Esophagus muscularis mucosa (tissue), 4 donors: ENCODE measurements at regions not wholly inside any gene's neighbourhood (a gene's known extent, or its start where the extent isn't known, plus 50 kb on each side); places are given as distances from the start of the nearest gene placed in this dataset.

Source experiments
- EP300 ChIP-seq: sonication (generic); formaldehyde crosslinking; IDR thresholded peaks from one replicate; pipeline ENCODE4 v1.6.1; 2017; ENCODE audit warnings: antibody characterized with exemption
- POLR2AphosphoS5 ChIP-seq, 2 donors: sonication (generic); formaldehyde crosslinking; IDR thresholded peaks; one replicate each; pipeline ENCODE4 v1.6.1; 2017; ENCODE audit warnings: antibody characterized with exemption in 2 of 2
- TF ChIP-seq, protein P1 (sequence below), 3 experiments: fragments of 200-600 bp in 2 of 3; fragments of 450-650 bp in 1 of 3; sonication (generic) in 2 of 3; IDR thresholded peaks; one replicate each; pipeline ENCODE4 v1.5.1; 2017 to 2019; ENCODE audit warnings: antibody characterized with exemption in 3 of 3, mild to moderate bottlenecking in 2 of 3, moderate library complexity in 1 of 3

DNA sequence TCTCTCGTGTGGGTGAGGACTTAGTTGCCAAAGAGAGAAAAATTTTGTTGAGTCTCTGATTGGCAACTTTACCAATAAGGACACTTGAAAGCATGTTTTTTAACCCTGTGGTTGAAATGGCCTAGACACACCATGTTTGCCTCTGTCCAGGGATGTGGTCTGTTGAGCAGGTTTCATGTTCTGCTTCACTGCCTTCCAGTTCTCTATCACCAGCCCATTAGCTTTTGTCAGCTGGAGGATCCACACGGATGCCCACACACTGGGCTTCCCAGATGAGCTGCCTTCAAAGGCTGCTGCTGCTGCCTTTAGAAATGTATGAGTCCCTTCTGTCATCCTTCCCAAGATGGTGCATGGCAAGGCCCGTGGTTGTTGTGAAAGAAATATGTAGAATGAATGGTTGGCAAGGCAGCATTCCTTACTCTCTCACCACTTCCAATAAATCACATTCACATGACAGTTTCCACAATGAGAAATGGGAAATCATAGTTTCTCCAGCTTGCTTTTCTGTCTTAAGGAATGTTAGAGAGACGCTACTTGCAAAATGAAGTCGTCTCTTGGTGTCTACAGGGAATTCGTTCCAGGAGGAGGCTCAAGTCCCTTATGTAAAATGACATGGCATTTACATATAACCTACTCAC lies 108.2 kb upstream of the SLC35F3 start:
- TF ChIP-seq, protein P1, sequence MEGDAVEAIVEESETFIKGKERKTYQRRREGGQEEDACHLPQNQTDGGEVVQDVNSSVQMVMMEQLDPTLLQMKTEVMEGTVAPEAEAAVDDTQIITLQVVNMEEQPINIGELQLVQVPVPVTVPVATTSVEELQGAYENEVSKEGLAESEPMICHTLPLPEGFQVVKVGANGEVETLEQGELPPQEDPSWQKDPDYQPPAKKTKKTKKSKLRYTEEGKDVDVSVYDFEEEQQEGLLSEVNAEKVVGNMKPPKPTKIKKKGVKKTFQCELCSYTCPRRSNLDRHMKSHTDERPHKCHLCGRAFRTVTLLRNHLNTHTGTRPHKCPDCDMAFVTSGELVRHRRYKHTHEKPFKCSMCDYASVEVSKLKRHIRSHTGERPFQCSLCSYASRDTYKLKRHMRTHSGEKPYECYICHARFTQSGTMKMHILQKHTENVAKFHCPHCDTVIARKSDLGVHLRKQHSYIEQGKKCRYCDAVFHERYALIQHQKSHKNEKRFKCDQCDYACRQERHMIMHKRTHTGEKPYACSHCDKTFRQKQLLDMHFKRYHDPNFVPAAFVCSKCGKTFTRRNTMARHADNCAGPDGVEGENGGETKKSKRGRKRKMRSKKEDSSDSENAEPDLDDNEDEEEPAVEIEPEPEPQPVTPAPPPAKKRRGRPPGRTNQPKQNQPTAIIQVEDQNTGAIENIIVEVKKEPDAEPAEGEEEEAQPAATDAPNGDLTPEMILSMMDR (IDR thresholded peaks at IDR 0.05) = no peak
- TF ChIP-seq EP300 = no peak
- TF ChIP-seq POLR2AphosphoS5 (IDR thresholded peaks at IDR 0.05) = no peak
